PFSK-1 (cell line): ENCODE measurements at regions not wholly inside any gene's neighbourhood (a gene's known extent, or its start where the extent isn't known, plus 50 kb on each side); places are given as distances from the start of the nearest gene placed in this dataset.

Experiments
- POLR2AphosphoS5 ChIP-seq: IDR thresholded peaks from 2 replicates; pipeline ENCODE4 v1.6.1; 2012; ENCODE audit warnings: low read depth, mild to moderate bottlenecking, control low read depth, low read length, moderate library complexity
- REST ChIP-seq, 2 experiments: IDR thresholded peaks; 2 replicates each; pipeline versions ENCODE4 v1.6.1 to v1.8.0; 2011 to 2012; ENCODE audit warnings: low read depth in 2 of 2, low read length in 2 of 2, control low read depth in 1 of 2, inconsistent platforms in 1 of 2, mild to moderate bottlenecking in 1 of 2, moderate library complexity in 1 of 2; ENCODE audit not compliant: insufficient read depth in 1 of 2
- SIN3A ChIP-seq: IDR thresholded peaks from 2 replicates; pipeline ENCODE4 v1.6.1; 2012; ENCODE audit warnings: mild to moderate bottlenecking, low read length, moderate library complexity, borderline replicate concordance; ENCODE audit not compliant: insufficient read depth
- TAF1 ChIP-seq: IDR thresholded peaks from 2 replicates; pipeline ENCODE4 v1.6.1; 2012; ENCODE audit warnings: low read length, control low read depth, borderline replicate concordance; ENCODE audit not compliant: insufficient read depth

- no peak for TF ChIP-seq REST (IDR thresholded peaks at IDR 0.05; ENCODE audit: insufficient read depth in 1 of 2, low read depth in 2 of 2, low read length in 2 of 2)
- TF ChIP-seq TAF1: no peak
- no peak for TF ChIP-seq POLR2AphosphoS5
- no peak for TF ChIP-seq SIN3A
Observed at GRCh38 chr6:95786802-95787201, 209.5 kb downstream of the MANEA start.
